ENCODE measurements at regions not wholly inside any gene's neighbourhood (a gene's known extent, or its start where the extent isn't known, plus 50 kb on each side); places are given as distances from the start of the nearest gene placed in this dataset.

GRCh38 chr3:176969066-176969465, 228.2 kb downstream of the TBL1XR1 start:
- POLR2A ChIA-PET (ENCODE audit: low non-redundant PET): no interaction called here
- Histone ChIP-seq H3K9me3 (ENCODE audit: low read depth, low read length, poor library complexity, severe bottlenecking) (no peaks in the 10 kb centered on the region), H3K4me1 (ENCODE audit: insufficient read depth, low read length, poor library complexity, severe bottlenecking) (peaks cover 45% of the 10 kb centered on the region), H3K4me3 (ENCODE audit: low read depth, low read length, poor library complexity, severe bottlenecking) (no peak overlapping the region), H3K36me3 (ENCODE audit: insufficient read depth, low read length, poor library complexity, severe bottlenecking) (no peaks in the 10 kb centered on the region), H3K27ac (ENCODE audit: low read depth, low read length, poor library complexity, severe bottlenecking) (no peak overlapping the region), H3K27me3 (replicated peaks; ENCODE audit: insufficient read depth, low read depth, low read length, poor library complexity) (no peaks in the 10 kb centered on the region)
- BruUV-seq (replicated peaks): no TSS peak
- CTCF ChIA-PET: no interaction called here
- intact Hi-C loops (cut with micrococcal nuclease; ENCODE audit: unreplicated experiment): no loop called here
- TF ChIP-seq EZH2 (IDR thresholded peaks at IDR 0.05; ENCODE audit: borderline replicate concordance, low read depth, low read length, poor library complexity, severe bottlenecking) (no peak), CTCF (conservative IDR thresholded peaks at IDR 0.05; ENCODE audit: low read depth, low read length) (no peak)
- DNase-seq (ENCODE audit: low spot score): no peak

GRCh38 chr3:176968631-176969030, 228.7 kb downstream of the TBL1XR1 start:
- H3K27me3 ChIP-seq (replicated peaks; ENCODE audit: insufficient read depth, low read depth, low read length, poor library complexity): no peaks in the 10 kb centered on the region
- ChIA-PET CTCF (no interaction called here), POLR2A (ENCODE audit: low non-redundant PET) (no interaction called here)
- intact Hi-C loops (cut with micrococcal nuclease; ENCODE audit: unreplicated experiment): no loop called here
- DNase-seq (ENCODE audit: low spot score): peak; percentile 17
- no peak overlapping the region for H3K4me3 ChIP-seq (ENCODE audit: low read depth, low read length, poor library complexity, severe bottlenecking)
- H3K36me3 ChIP-seq (ENCODE audit: insufficient read depth, low read length, poor library complexity, severe bottlenecking): no peaks in the 10 kb centered on the region
- no peak for TF ChIP-seq EZH2 (IDR thresholded peaks at IDR 0.05; ENCODE audit: borderline replicate concordance, low read depth, low read length, poor library complexity, severe bottlenecking)
- no peak for TF ChIP-seq CTCF (conservative IDR thresholded peaks at IDR 0.05; ENCODE audit: low read depth, low read length)
- no TSS peak for BruUV-seq (replicated peaks)
- no peaks in the 10 kb centered on the region for H3K9me3 ChIP-seq (ENCODE audit: low read depth, low read length, poor library complexity, severe bottlenecking)
- peaks cover 45% of the 10 kb centered on the region for H3K4me1 ChIP-seq (ENCODE audit: insufficient read depth, low read length, poor library complexity, severe bottlenecking)
- H3K27ac ChIP-seq (ENCODE audit: low read depth, low read length, poor library complexity, severe bottlenecking): no peak overlapping the region

GRCh38 chr3:176967522-176967921, 229.8 kb downstream of the TBL1XR1 start:
- ChIA-PET CTCF (no interaction called here), POLR2A (ENCODE audit: low non-redundant PET) (no interaction called here)
- BruUV-seq (replicated peaks): no TSS peak
- Histone ChIP-seq H3K27me3 (replicated peaks; ENCODE audit: insufficient read depth, low read depth, low read length, poor library complexity) (no peaks in the 10 kb centered on the region), H3K9me3 (ENCODE audit: low read depth, low read length, poor library complexity, severe bottlenecking) (no peaks in the 10 kb centered on the region), H3K36me3 (ENCODE audit: insufficient read depth, low read length, poor library complexity, severe bottlenecking) (no peaks in the 10 kb centered on the region), H3K4me1 (ENCODE audit: insufficient read depth, low read length, poor library complexity, severe bottlenecking) (peaks cover 45% of the 10 kb centered on the region), H3K27ac (ENCODE audit: low read depth, low read length, poor library complexity, severe bottlenecking) (no peak overlapping the region), H3K4me3 (ENCODE audit: low read depth, low read length, poor library complexity, severe bottlenecking) (no peak overlapping the region)
- no peak for DNase-seq (ENCODE audit: low spot score)
- TF ChIP-seq CTCF (conservative IDR thresholded peaks at IDR 0.05; ENCODE audit: low read depth, low read length): no peak
- TF ChIP-seq EZH2 (IDR thresholded peaks at IDR 0.05; ENCODE audit: borderline replicate concordance, low read depth, low read length, poor library complexity, severe bottlenecking): no peak
- intact Hi-C loops (cut with micrococcal nuclease; ENCODE audit: unreplicated experiment): no loop called here
